Stimulated activated CD4-positive, alpha-beta T cell treated with anti-CD3 and anti-CD28 coated beads, Interleukin-4, amount 100 ng/mL, for 24 hours (primary cell): ENCODE measurements at regions not wholly inside any gene's neighbourhood (a gene's known extent, or its start where the extent isn't known, plus 50 kb on each side); places are given as distances from the start of the nearest gene placed in this dataset.
"Not testable (repeated sequence)": the region's sequence is repeated elsewhere in the genome, so short reads cannot be mapped to it uniquely, and the experiment has no call there.

Source experiments
- DNase-seq: peaks from one replicate; pipeline ENCODE4 v3.0.0-alpha.2; 2020

GRCh38 chr7:67923286-67923685, 926.7 kb downstream of the TYW1 start:
- no peak for DNase-seq

GRCh38 chr7:67928141-67928540, 931.5 kb downstream of the TYW1 start:
- DNase-seq: no peak

- not testable (repeated sequence) for DNase-seq
Measured at GRCh38 chr7:67936447-67936846, 939.8 kb downstream of the TYW1 start.

- DNase-seq: no peak
Measured at GRCh38 chr7:67940400-67940799, 943.8 kb downstream of the TYW1 start.

- no peak for DNase-seq
Measured at GRCh38 chr7:67947191-67947590, 950.6 kb downstream of the TYW1 start.

- DNase-seq: no peak
Measured at GRCh38 chr7:67947646-67948045, 951.0 kb downstream of the TYW1 start.

GRCh38 chr7:67950321-67951083, 953.9 kb downstream of the TYW1 start:
- no peak for DNase-seq

GRCh38 chr7:67955061-67955460, 958.4 kb downstream of the TYW1 start:
- no peak for DNase-seq

- no peak for DNase-seq
Measured at GRCh38 chr7:67962863-67963262, 966.2 kb downstream of the TYW1 start.

GRCh38 chr7:67976490-67976889, 979.9 kb downstream of the TYW1 start:
- DNase-seq: no peak

- DNase-seq: no peak
Measured at GRCh38 chr7:67983486-67983885, 986.9 kb downstream of the TYW1 start.

GRCh38 chr7:67984326-67984725, 987.7 kb downstream of the TYW1 start:
- no peak for DNase-seq

GRCh38 chr7:67989142-67989541, 992.5 kb downstream of the TYW1 start:
- DNase-seq: no peak

GRCh38 chr7:67990003-67990402, 993.4 kb downstream of the TYW1 start:
- no peak for DNase-seq

GRCh38 chr7:67990716-67991115, 994.1 kb downstream of the TYW1 start:
- no peak for DNase-seq

- no peak for DNase-seq
Measured at GRCh38 chr7:67992287-67992686, 995.7 kb downstream of the TYW1 start.

GRCh38 chr7:68005992-68006391, 1009.4 kb downstream of the TYW1 start:
- no peak for DNase-seq

GRCh38 chr7:68006619-68007018, 1010.0 kb downstream of the TYW1 start:
- DNase-seq: no peak

- no peak for DNase-seq
Measured at GRCh38 chr7:68009716-68010115, 1013.1 kb downstream of the TYW1 start.

GRCh38 chr7:68014031-68014736, 1017.6 kb downstream of the TYW1 start:
- no peak for DNase-seq

- no peak for DNase-seq
Measured at GRCh38 chr7:68015122-68015977, 1018.7 kb downstream of the TYW1 start.

- no peak for DNase-seq
Measured at GRCh38 chr7:68015978-68016532, 1019.4 kb downstream of the TYW1 start.

- no peak for DNase-seq
Measured at GRCh38 chr7:68020102-68020501, 1023.5 kb downstream of the TYW1 start.
